ENCODE measurements at regions not wholly inside any gene's neighbourhood (a gene's known extent, or its start where the extent isn't known, plus 50 kb on each side); places are given as distances from the start of the nearest gene placed in this dataset.

- TF ChIP-seq POLR2A (IDR thresholded peaks at IDR 0.05; ENCODE audit: low read depth, low read length) (no peak), POLR2AphosphoS5 (IDR thresholded peaks at IDR 0.05; ENCODE audit: low read depth, low read length) (no peak), TAF1 (IDR thresholded peaks at IDR 0.05; ENCODE audit: low read depth, low read length) (no peak), PAX5 (IDR thresholded peaks at IDR 0.05; ENCODE audit: insufficient read depth, low read length, severe bottlenecking) (no peak), SPI1 (IDR thresholded peaks at IDR 0.05; ENCODE audit: low read depth, low read length) (no peak), POU2F2 (IDR thresholded peaks at IDR 0.05; ENCODE audit: low read depth, low read length) (no peak)
These were observed 64.0 kb upstream of the CTDP1 start for GRCh38 chr18:79615586-79615985.
